ENCODE measurements at regions not wholly inside any gene's neighbourhood (a gene's known extent, or its start where the extent isn't known, plus 50 kb on each side); places are given as distances from the start of the nearest gene placed in this dataset.

GRCh38 chr18:35889677-35890076 is 82.8 kb upstream of the RMP24 start (continued):
- no peak for TF ChIP-seq CHD7 (IDR thresholded peaks at IDR 0.05; ENCODE audit: insufficient replicate concordance, low read length)
- no peak for TF ChIP-seq HDAC6 (IDR thresholded peaks at IDR 0.05; ENCODE audit: low read depth, low read length)
- no peak for TF ChIP-seq RXRA (IDR thresholded peaks at IDR 0.05; ENCODE audit: insufficient read depth, low read depth, low read length)
- no peak for TF ChIP-seq EP300 (IDR thresholded peaks at IDR 0.05; ENCODE audit: borderline replicate concordance in 1 of 2, low read depth in 2 of 2, low read length in 2 of 2)
- no peak for TF ChIP-seq GTF2F1 (IDR thresholded peaks at IDR 0.05; ENCODE audit: borderline replicate concordance, low read depth, low read length)
- TF ChIP-seq SUZ12 (IDR thresholded peaks at IDR 0.05; ENCODE audit: low read length), result no peak
